NCI-H1694 treated with DMSO at 0.1 percent for 48 hours (cell line): ENCODE measurements at regions not wholly inside any gene's neighbourhood (a gene's known extent, or its start where the extent isn't known, plus 50 kb on each side); places are given as distances from the start of the nearest gene placed in this dataset.
"Not testable (repeated sequence)": the region's sequence is repeated elsewhere in the genome, so short reads cannot be mapped to it uniquely, and the experiment has no call there.

ENCODE experiments used
- DNase-seq: peaks from one replicate; lab custom pipeline; 2025; lab: John Stamatoyannopoulos, UW

GRCh38 chr2:183532514-183532913 lies 408.3 kb downstream of the NUP35 start:
- DNase-seq = no peak

DNA sequence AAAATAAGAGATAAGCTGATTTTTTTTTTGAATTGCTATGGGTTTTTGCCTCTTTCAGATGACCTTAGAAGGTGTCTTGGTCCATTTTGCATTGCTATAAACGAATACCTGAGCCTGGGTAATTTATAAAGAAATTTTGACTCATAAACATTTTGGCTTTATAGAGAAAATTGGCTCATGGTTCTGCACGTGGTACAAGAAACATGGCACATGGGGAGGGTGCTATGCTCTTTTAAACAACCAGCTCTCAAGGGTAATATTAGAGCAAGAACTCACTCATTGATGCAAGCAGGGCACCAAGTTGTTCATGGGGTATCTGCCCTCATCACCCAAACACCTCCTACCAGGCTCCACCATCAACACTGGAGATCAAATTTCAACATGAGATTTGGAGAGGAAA lies 408.8 kb downstream of the NUP35 start:
- DNase-seq = no peak

DNA sequence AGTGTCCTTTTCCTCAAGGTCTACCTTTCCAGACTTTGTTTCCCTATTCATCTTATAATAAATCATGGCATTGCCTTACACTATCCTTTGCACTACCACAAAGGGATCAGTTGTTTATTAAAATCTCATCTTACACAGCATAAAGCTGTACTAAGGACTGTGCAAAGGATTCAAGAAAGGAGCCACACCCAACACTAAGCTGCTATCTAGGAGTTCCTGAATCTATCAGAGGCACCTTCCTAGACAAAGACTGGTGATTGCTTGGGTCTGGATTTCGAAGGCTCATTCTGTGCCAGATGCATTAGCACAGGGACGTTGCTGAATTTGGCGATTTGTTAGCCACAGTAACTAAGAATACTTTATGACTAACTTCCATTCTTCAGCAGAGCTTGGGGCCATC lies 412.0 kb downstream of the NUP35 start:
- no peak for DNase-seq

- no peak for DNase-seq
Observed at GRCh38 chr2:183536714-183537113, 412.5 kb downstream of the NUP35 start.

DNA sequence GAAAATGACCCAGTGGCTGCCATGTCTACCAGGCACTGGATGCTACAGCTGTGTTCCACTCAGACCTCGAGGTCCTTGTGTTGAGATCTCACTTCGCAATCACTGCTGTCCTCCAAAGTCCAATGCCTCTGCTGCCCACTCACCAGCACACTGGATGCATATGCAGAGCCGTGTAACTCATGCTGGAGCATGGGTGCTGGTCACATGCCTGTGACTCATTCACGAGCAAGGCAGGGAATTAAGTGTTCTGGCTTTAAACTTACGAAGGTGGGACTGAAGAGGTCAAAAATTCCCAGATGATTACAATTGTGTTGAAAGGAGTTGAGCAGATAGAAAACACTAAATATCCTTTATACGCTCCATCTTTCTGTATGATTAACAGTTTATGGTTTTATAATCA lies 417.5 kb downstream of the NUP35 start:
- no peak for DNase-seq

- DNase-seq = no peak
Observed at GRCh38 chr2:183542606-183543005, 418.4 kb downstream of the NUP35 start.

GRCh38 chr2:183543222-183543621 lies 419.0 kb downstream of the NUP35 start:
- no peak for DNase-seq

- no peak for DNase-seq
Observed at GRCh38 chr2:183543731-183544130, 419.5 kb downstream of the NUP35 start.

- not testable (repeated sequence) for DNase-seq
Observed at GRCh38 chr2:183546560-183547350, 422.5 kb downstream of the NUP35 start.

GRCh38 chr2:183552716-183553115 lies 428.5 kb downstream of the NUP35 start:
- DNase-seq = no peak

GRCh38 chr2:183564726-183565125 lies 440.5 kb downstream of the NUP35 start:
- no peak for DNase-seq

GRCh38 chr2:183575481-183575880 lies 451.2 kb downstream of the NUP35 start:
- no peak for DNase-seq

GRCh38 chr2:183579686-183580085 lies 455.4 kb downstream of the NUP35 start:
- no peak for DNase-seq

- DNase-seq = no peak
Observed at GRCh38 chr2:183592271-183592670, 468.0 kb downstream of the NUP35 start.

DNA sequence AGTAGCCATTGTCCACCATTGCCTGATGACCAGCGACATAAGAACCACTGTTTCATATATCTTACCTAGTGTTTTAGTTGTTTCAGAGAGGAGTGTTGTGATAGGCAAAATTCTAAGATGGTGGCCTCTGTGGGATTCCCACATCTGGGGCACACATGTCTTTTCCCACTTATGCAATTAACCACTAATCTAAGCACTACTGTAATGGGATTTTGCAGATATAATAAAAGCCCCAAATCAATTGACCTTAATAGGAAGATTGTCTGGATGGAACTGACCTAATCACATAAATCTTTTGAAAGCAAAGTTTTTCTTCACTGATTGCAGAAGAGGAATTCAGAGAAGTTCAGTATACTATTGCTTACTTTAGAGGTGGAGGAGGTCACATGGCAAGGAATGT lies 469.9 kb downstream of the NUP35 start:
- no peak for DNase-seq

- no peak for DNase-seq
Observed at GRCh38 chr2:183597841-183598240, 473.6 kb downstream of the NUP35 start.

GRCh38 chr2:183604065-183604464 lies 479.8 kb downstream of the NUP35 start:
- DNase-seq = no peak

- DNase-seq = no peak
Observed at GRCh38 chr2:183605440-183605839, 481.2 kb downstream of the NUP35 start.

DNA sequence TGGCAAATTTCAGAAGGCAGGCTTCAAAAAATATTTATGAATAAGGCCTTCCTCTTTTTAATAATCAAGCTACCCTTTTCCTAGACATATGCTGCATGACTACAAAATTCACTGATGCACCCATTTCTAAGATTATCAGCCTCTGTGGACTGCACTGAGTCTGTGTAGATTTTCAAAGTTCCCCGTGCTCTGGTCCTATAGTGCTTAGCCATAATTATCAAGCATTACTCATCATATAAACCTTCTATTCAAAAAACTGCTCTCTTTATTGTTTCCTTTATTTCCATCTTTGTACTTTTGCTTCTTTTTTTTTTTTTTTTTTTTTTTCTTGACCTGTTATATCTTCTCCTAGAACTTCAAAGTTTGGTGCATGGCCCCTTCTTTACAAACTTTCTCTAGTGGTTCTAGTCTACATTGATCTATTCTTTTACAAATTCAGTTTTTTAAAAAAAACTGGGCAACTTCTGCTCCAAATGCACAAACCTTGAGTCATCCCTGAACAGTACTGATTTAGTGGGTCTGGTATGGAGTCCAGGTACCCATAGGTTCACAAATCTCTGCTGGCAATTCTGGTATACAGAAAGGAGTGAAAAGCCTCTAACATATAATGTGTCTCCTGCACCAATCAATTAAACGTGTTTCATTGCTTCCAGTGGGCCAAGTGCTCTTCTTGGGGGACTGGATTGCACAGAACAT lies 481.9 kb downstream of the NUP35 start:
- DNase-seq = no peak

GRCh38 chr2:183606718-183607085 lies 482.5 kb downstream of the NUP35 start:
- DNase-seq = no peak

- no peak for DNase-seq
Observed at GRCh38 chr2:183607995-183608394, 483.8 kb downstream of the NUP35 start.

DNA sequence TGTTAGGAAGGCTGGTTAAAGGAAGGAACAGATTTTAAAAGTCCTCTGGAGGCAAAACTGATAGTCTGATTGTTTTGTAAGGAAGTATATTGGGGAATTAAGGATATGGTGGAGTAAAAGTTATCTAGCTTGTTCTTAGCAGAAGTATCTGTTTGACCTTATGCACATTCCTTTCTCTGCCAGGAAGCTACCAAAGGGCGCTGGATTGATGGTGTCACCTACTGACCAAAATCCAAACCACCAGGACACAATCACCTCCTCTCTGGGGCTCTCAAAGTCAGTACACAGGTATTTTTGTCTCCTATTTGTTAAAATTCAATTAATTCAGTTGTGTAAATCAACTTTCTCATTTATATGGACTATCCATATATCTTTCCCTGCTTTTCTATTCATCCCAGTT lies 484.5 kb downstream of the NUP35 start:
- no peak for DNase-seq

GRCh38 chr2:183610724-183611123 lies 486.5 kb downstream of the NUP35 start:
- no peak for DNase-seq
